Hematopoietic multipotent progenitor cell treated with erythropoietin and hydrocortisone succinate and interleukin-3 and kit ligand, for 6 days (in vitro differentiated cells): ENCODE measurements at regions not wholly inside any gene's neighbourhood (a gene's known extent, or its start where the extent isn't known, plus 50 kb on each side); places are given as distances from the start of the nearest gene placed in this dataset.
"Not testable (repeated sequence)": the region's sequence is repeated elsewhere in the genome, so short reads cannot be mapped to it uniquely, and the experiment has no call there.

Experiments used
- DNase-seq: peaks from one replicate; pipeline ENCODE4 v3.0.0-alpha.2; 2015

- no peak for DNase-seq
Measured at GRCh38 chr2:175872721-175873120, 129.3 kb downstream of the LNPK start.

GRCh38 chr2:175872005-175872348, 130.1 kb downstream of the LNPK start:
- DNase-seq = no peak

- no peak for DNase-seq
Measured at GRCh38 chr2:175871331-175872004, 130.6 kb downstream of the LNPK start.

GRCh38 chr2:175865716-175866115, 136.4 kb downstream of the LNPK start:
- no peak for DNase-seq

- no peak for DNase-seq
Measured at GRCh38 chr2:175864137-175864850, 137.8 kb downstream of the LNPK start.

- no peak for DNase-seq
Measured at GRCh38 chr2:175861958-175862357, 140.1 kb downstream of the LNPK start.

- DNase-seq = no peak
Measured at GRCh38 chr2:175855794-175856453, 146.1 kb downstream of the LNPK start.

- no peak for DNase-seq
Measured at GRCh38 chr2:175855236-175855635, 146.8 kb downstream of the LNPK start.

GRCh38 chr2:175854665-175855064, 147.4 kb downstream of the LNPK start:
- DNase-seq = no peak

GRCh38 chr2:175854129-175854528, 147.9 kb downstream of the LNPK start:
- no peak for DNase-seq

- DNase-seq = no peak
Measured at GRCh38 chr2:175853616-175853890, 148.5 kb downstream of the LNPK start.

GRCh38 chr2:175852879-175853615, 149.0 kb downstream of the LNPK start:
- no peak for DNase-seq

GRCh38 chr2:175847128-175847527, 154.9 kb downstream of the LNPK start:
- no peak for DNase-seq

GRCh38 chr2:175844169-175844568, 157.9 kb downstream of the LNPK start:
- no peak for DNase-seq

GRCh38 chr2:175843625-175844024, 158.4 kb downstream of the LNPK start:
- DNase-seq = no peak

GRCh38 chr2:175842996-175843395, 159.1 kb downstream of the LNPK start:
- no peak for DNase-seq

GRCh38 chr2:175840765-175841164, 161.3 kb downstream of the LNPK start:
- DNase-seq = not testable (repeated sequence)

GRCh38 chr2:175840256-175840655, 161.8 kb downstream of the LNPK start:
- no peak for DNase-seq

GRCh38 chr2:175838979-175839378, 163.1 kb downstream of the LNPK start:
- no peak for DNase-seq

GRCh38 chr2:175837046-175837445, 165.0 kb downstream of the LNPK start:
- no peak for DNase-seq

- DNase-seq = no peak
Measured at GRCh38 chr2:175836361-175836760, 165.7 kb downstream of the LNPK start.

- no peak for DNase-seq
Measured at GRCh38 chr2:175834477-175834876, 167.6 kb downstream of the LNPK start.

GRCh38 chr2:175832866-175833265, 169.2 kb downstream of the LNPK start:
- no peak for DNase-seq

- no peak for DNase-seq
Measured at GRCh38 chr2:175829741-175830140, 172.3 kb downstream of the LNPK start.
